ENCODE measurements at regions not wholly inside any gene's neighbourhood (a gene's known extent, or its start where the extent isn't known, plus 50 kb on each side); places are given as distances from the start of the nearest gene placed in this dataset.
"Not testable (repeated sequence)": the region's sequence is repeated elsewhere in the genome, so short reads cannot be mapped to it uniquely, and the experiment has no call there.

DNA sequence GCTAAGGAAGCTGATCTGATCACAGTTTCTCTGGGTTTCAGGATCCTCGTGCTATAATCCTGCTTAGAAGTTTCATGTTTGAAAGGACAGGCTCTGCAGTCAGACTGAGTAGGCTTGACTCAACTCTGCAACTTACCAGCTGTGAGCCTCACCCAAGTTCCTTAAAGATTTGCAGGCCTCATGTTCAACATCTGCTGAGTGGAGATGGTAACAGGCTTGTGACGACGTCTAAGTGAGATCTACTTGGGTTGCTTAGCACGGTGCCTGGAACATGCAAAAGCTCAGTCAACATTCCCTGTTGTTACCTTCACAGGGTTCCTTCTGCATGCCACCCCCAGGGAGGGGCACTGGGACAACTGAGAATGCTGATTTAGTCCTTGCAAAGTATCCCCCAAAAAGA, 164.2 kb downstream of the C1D start:
- no peak for TF ChIP-seq CTCF (IDR thresholded peaks at IDR 0.05; ENCODE audit: low read depth, low read length, missing control alignments)
- H3K4me3 ChIP-seq (replicated peaks; ENCODE audit: low read depth, low read length) = no peak overlapping the region
- DNase-seq (ENCODE audit: extremely low read depth, low read depth) = peak; percentile 95

DNA sequence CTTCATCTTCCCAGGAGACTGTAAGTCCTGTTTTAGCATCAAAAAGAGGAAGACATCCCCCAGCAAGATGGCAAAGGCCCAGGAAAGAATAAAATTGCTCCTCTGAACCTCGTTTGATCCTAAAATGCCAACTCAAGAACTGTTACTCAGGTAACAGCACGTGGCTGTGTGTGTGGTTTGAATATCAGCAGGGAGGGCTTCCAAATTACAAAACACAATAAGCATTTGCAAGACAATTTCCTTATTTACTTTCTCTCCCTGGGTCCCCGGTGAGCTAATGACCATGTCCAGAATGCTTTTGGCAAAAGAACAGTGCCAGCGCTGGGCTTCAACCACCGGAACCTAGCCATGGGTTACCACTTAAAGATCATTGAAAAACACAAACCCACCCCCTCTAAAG, 163.6 kb downstream of the C1D start:
- H3K4me3 ChIP-seq (replicated peaks; ENCODE audit: low read depth, low read length) = no peak overlapping the region
- DNase-seq (ENCODE audit: extremely low read depth, low read depth) = no peak

DNA sequence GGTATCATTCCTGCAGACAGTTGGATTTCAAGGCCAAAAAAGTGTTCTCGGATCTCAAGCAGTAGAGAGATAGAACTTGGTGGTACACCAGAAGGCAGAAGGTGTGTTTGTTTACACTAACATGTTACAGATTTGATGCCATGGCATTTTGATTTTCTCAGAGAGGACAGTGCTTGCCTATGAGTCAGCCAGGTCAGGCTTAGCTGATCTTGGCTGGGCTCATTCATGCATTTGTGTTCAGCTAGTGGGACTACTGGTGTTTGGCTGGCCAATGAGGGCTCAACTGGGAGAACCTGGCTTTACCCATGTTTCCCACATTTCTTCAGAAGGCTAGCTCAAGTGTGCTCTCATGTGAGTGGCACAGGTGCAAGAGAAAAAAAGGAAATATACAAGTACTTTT, 162.0 kb downstream of the C1D start:
- no peak for TF ChIP-seq CTCF (IDR thresholded peaks at IDR 0.05; ENCODE audit: low read depth, low read length, missing control alignments)
- no peak overlapping the region for H3K4me3 ChIP-seq (replicated peaks; ENCODE audit: low read depth, low read length)
- no peak for DNase-seq (ENCODE audit: extremely low read depth, low read depth)

More for the DNA sequence above, 163.6 kb downstream of the C1D start:
- TF ChIP-seq CTCF (IDR thresholded peaks at IDR 0.05; ENCODE audit: low read depth, low read length, missing control alignments) = no peak

DNA sequence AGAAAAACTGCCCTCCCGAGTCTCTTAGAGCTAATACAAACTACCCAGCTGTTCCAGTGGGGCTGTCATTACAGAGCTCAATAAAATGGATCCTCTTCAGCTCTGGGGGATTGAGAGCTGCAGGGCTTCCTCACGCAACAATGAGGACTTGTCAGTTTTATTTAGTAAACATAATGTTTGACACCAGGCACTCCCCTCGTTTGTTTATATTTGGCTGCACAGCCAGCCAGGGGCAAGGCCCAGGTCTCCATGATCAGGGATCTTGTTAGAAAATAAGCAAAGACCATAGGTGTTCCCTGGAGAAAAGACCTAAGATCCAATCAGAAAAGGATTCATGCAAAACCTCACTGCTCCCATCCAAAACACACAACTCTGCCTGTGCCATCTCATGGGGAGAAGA, 158.2 kb downstream of the C1D start:
- H3K4me3 ChIP-seq (replicated peaks; ENCODE audit: low read depth, low read length) = no peak overlapping the region
- no peak for DNase-seq (ENCODE audit: extremely low read depth, low read depth)
- TF ChIP-seq CTCF (IDR thresholded peaks at IDR 0.05; ENCODE audit: low read depth, low read length, missing control alignments) = no peak

GRCh38 chr2:67904966-67905365, 157.8 kb downstream of the C1D start:
- H3K4me3 ChIP-seq (replicated peaks; ENCODE audit: low read depth, low read length) = no peak overlapping the region
- no peak for DNase-seq (ENCODE audit: extremely low read depth, low read depth)
- TF ChIP-seq CTCF (IDR thresholded peaks at IDR 0.05; ENCODE audit: low read depth, low read length, missing control alignments) = no peak

GRCh38 chr2:67906547-67906946, 156.3 kb downstream of the C1D start:
- not testable (repeated sequence) for DNase-seq (ENCODE audit: extremely low read depth, low read depth); H3K4me3 ChIP-seq (replicated peaks; ENCODE audit: low read depth, low read length)

GRCh38 chr2:67917332-67918054, 145.3 kb downstream of the C1D start:
- no peak overlapping the region for H3K4me3 ChIP-seq (replicated peaks; ENCODE audit: low read depth, low read length)
- no peak for TF ChIP-seq CTCF (IDR thresholded peaks at IDR 0.05; ENCODE audit: low read depth, low read length, missing control alignments)
- DNase-seq (ENCODE audit: extremely low read depth, low read depth) = peak; percentile 94

All from HFF-Myc (cell line).